ENCODE measurements at regions not wholly inside any gene's neighbourhood (a gene's known extent, or its start where the extent isn't known, plus 50 kb on each side); places are given as distances from the start of the nearest gene placed in this dataset.
"Not testable (repeated sequence)": the region's sequence is repeated elsewhere in the genome, so short reads cannot be mapped to it uniquely, and the experiment has no call there.

DNA sequence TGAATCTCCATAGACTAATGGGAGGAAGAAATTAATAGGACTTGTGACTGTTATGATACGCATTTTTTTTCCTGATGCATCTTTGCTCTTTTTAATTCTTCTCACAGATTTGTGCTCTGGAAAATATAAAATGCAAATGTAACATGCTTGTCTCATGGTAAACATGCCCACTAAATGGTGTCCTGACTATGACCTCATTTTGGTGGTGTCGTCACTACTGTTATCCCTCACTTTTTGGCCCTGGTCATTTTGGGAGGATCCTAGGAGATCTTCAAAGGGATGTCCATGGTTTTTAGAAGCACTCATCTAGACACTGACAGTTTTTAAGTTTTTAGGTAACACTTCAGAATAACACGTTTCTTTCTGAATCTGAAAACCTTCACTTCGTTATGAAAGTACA is 790.8 kb upstream of the FBXO33 start:
- no peak for DNase-seq
- TF ChIP-seq, protein P1, sequence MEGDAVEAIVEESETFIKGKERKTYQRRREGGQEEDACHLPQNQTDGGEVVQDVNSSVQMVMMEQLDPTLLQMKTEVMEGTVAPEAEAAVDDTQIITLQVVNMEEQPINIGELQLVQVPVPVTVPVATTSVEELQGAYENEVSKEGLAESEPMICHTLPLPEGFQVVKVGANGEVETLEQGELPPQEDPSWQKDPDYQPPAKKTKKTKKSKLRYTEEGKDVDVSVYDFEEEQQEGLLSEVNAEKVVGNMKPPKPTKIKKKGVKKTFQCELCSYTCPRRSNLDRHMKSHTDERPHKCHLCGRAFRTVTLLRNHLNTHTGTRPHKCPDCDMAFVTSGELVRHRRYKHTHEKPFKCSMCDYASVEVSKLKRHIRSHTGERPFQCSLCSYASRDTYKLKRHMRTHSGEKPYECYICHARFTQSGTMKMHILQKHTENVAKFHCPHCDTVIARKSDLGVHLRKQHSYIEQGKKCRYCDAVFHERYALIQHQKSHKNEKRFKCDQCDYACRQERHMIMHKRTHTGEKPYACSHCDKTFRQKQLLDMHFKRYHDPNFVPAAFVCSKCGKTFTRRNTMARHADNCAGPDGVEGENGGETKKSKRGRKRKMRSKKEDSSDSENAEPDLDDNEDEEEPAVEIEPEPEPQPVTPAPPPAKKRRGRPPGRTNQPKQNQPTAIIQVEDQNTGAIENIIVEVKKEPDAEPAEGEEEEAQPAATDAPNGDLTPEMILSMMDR (IDR thresholded peaks at IDR 0.05), result no peak
- intact Hi-C loops (cut with DNase I, micrococcal nuclease), result no loop called here
- H3K4me3 ChIP-seq, result no peak overlapping the region
- H3K4me1 ChIP-seq (ENCODE audit: low read depth), result no peaks in the 10 kb centered on the region
- H3K9me3 ChIP-seq, result peaks cover 5% of the 10 kb centered on the region
- no peaks in the 10 kb centered on the region for H3K36me3 ChIP-seq (ENCODE audit: low read depth)
- no peak for ATAC-seq

DNA sequence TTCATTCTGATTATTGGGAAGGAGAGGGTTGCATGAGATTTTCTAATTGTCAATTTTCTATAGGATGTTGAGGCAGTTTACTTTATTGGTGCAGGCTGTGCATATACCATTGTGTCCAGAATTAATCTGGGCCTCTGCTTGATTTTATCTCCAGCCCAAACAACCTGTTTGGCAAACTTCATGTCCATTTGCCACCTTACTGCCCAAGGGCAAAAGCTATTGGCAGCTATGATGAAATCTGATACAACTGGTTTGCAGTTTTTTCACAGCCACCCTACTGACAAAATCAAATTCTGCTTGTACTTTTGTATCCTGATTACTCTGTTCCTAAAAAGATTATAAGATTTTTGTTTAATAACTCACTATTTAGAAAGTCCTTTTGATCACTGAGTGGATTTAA is 789.2 kb upstream of the FBXO33 start:
- H3K4me3 ChIP-seq, result no peak overlapping the region
- intact Hi-C loops (cut with DNase I, micrococcal nuclease), result no loop called here
- H3K36me3 ChIP-seq (ENCODE audit: low read depth), result no peaks in the 10 kb centered on the region
- DNase-seq (no peak), ATAC-seq (no peak)
- H3K9me3 ChIP-seq, result no peaks in the 10 kb centered on the region
- TF ChIP-seq, protein P1 (IDR thresholded peaks at IDR 0.05), result no peak
- H3K4me1 ChIP-seq (ENCODE audit: low read depth), result no peaks in the 10 kb centered on the region

DNA sequence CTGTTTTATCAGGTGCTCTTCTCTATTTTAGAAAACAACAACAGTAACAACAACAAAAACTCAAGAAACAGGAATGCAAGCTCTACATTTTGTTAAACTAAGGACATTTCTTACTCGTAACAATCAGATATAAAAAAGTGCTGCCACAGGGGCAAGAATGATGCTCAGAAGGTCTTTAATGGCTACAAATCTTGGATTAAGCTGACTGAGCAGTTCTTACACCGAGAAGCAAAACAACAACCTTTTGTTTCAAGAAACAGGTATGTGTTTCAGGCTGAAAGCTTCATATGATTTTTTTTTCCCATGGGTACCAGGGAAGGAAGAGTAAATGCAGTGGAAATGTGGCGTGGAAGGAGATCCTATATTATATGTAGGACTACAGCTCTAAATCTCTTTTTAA is 786.8 kb upstream of the FBXO33 start:
- TF ChIP-seq, protein P1 (IDR thresholded peaks at IDR 0.05), result no peak
- DNase-seq (no peak), ATAC-seq (no peak)
- H3K4me3 ChIP-seq, result no peak overlapping the region
- intact Hi-C loops (cut with DNase I, micrococcal nuclease), result no loop called here
- H3K4me1 ChIP-seq (ENCODE audit: low read depth), result no peaks in the 10 kb centered on the region
- H3K36me3 ChIP-seq (ENCODE audit: low read depth), result no peaks in the 10 kb centered on the region
- no peaks in the 10 kb centered on the region for H3K9me3 ChIP-seq

DNA sequence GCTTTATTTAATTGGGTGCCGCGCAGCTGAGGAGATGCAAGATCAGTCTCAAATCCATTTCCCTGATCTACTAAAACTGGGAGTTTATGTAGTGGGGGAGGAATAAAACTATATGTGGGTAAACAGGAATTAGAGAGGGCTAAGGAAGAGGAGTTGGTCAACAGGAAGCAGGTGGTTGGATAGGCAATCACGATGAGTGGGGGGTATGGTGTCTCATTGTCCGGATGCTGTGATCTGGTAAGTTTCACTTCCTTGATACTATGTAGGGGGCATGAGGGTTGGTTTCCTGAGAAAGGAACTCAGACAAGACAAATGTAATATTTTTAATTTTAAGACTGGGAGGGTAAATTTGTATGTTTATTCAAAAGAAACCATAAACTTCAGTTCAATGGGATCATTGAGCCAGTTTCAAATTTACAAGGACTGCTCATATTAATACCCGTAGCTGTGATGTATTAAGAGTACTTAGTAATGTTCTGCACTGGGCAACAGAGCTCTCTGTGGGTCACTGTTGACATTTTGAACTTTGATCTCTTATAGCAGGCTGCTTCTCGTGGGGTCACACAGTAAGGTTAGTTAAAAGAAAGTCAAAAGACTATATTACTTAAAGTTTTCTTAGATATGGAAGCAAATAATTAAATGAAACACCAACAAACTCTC is 786.2 kb upstream of the FBXO33 start:
- no peaks in the 10 kb centered on the region for H3K4me1 ChIP-seq (ENCODE audit: low read depth)
- intact Hi-C loops (cut with DNase I, micrococcal nuclease), result no loop called here
- H3K4me3 ChIP-seq, result no peak overlapping the region
- H3K36me3 ChIP-seq (ENCODE audit: low read depth), result no peaks in the 10 kb centered on the region
- no peaks in the 10 kb centered on the region for H3K9me3 ChIP-seq
- TF ChIP-seq, protein P1 (IDR thresholded peaks at IDR 0.05), result no peak
- DNase-seq (no peak), ATAC-seq (no peak)

GRCh38 chr14:40216976-40217375 is 784.7 kb upstream of the FBXO33 start:
- Histone ChIP-seq H3K4me3 (no peak overlapping the region), H3K4me1 (ENCODE audit: low read depth) (no peaks in the 10 kb centered on the region), H3K9me3 (no peaks in the 10 kb centered on the region), H3K36me3 (ENCODE audit: low read depth) (no peaks in the 10 kb centered on the region)
- no peak for ATAC-seq
- TF ChIP-seq, protein P1 (IDR thresholded peaks at IDR 0.05), result no peak
- no peak for DNase-seq
- intact Hi-C loops (cut with DNase I, micrococcal nuclease), result no loop called here

- ATAC-seq; DNase-seq; H3K4me3 ChIP-seq; H3K9me3 ChIP-seq; H3K36me3 ChIP-seq (ENCODE audit: low read depth); intact Hi-C loops (cut with DNase I, micrococcal nuclease); H3K4me1 ChIP-seq (ENCODE audit: low read depth): not testable (repeated sequence)
Observed at GRCh38 chr14:40216408-40216807, 784.2 kb upstream of the FBXO33 start.
